ENCODE measurements at regions not wholly inside any gene's neighbourhood (a gene's known extent, or its start where the extent isn't known, plus 50 kb on each side); places are given as distances from the start of the nearest gene placed in this dataset.
"Not testable (repeated sequence)": the region's sequence is repeated elsewhere in the genome, so short reads cannot be mapped to it uniquely, and the experiment has no call there.

DNA sequence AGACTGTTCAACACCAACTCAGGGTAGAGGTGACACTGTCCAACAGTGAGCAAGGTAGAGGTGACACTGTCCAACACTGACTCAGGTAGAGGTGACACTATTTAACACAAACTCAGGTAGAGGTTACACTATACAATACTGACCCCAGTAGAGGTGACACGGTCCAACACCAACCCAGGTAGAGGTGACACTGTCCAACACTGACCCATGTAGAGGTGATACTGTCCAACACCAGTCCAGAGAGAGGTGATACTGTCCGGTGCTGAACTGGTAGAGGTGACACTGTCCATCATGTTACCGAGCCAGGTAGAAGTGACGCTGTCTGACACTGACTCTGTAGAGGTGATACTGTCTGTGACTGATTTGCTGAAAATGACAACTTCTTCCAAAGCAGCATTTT is 102.4 kb downstream of the GATA3 start:
- in situ Hi-C loops (cut with MboI; ENCODE audit: low sequenced_read_pairs, unreplicated experiment) = no loop called here
- TF ChIP-seq, protein P1, sequence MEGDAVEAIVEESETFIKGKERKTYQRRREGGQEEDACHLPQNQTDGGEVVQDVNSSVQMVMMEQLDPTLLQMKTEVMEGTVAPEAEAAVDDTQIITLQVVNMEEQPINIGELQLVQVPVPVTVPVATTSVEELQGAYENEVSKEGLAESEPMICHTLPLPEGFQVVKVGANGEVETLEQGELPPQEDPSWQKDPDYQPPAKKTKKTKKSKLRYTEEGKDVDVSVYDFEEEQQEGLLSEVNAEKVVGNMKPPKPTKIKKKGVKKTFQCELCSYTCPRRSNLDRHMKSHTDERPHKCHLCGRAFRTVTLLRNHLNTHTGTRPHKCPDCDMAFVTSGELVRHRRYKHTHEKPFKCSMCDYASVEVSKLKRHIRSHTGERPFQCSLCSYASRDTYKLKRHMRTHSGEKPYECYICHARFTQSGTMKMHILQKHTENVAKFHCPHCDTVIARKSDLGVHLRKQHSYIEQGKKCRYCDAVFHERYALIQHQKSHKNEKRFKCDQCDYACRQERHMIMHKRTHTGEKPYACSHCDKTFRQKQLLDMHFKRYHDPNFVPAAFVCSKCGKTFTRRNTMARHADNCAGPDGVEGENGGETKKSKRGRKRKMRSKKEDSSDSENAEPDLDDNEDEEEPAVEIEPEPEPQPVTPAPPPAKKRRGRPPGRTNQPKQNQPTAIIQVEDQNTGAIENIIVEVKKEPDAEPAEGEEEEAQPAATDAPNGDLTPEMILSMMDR (IDR thresholded peaks at IDR 0.05; ENCODE audit: borderline replicate concordance, control extremely low read depth, extremely low read depth, insufficient read depth, missing control alignments) = no peak
- DNase-seq (ENCODE audit: low spot score) = no peak

GRCh38 chr10:8158193-8159071 is 103.9 kb downstream of the GATA3 start:
- no peak for DNase-seq (ENCODE audit: low spot score)
- TF ChIP-seq, protein P1 (IDR thresholded peaks at IDR 0.05; ENCODE audit: borderline replicate concordance, control extremely low read depth, extremely low read depth, insufficient read depth, missing control alignments) = no peak
- in situ Hi-C loops (cut with MboI; ENCODE audit: low sequenced_read_pairs, unreplicated experiment) = no loop called here

DNA sequence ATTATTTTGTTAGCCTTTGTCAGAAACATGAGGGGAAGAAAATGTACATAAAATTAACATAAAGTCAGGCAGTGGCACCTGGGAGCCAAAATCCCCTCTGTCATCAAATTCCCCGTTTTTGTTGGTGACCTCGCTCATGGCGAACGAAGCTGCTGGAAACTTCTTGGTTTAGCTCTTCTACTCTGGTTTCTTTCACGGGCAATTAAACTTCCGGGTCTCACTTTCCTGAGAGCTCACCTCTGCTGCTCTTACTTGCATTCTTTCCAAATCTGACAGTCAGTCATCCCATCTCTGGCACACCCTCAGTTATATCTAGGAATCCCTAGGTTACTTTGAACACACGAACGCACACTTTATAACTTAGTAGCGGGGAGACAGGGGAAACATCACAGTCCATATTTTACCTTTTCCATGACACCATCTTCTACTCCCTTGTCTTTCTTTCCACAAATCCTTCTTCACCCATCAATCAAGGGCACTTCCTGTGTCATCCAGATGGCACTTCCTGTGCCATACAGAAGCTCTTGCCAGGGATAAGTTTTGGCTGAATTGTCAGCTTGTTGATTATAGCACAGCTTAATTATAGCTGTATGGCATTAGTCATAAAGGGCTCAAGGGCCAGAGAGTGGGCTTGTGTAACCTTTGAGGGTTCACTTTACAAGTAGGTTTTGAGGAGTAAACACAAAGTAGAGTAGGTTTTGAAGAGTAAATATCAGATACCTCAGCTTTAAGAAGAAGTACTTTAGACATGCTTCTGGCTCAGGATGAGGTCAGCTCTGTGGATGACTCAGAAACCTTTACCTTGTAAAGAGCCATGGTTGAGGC is 105.1 kb downstream of the GATA3 start:
- in situ Hi-C loops (cut with MboI; ENCODE audit: low sequenced_read_pairs, unreplicated experiment) = no loop called here

GRCh38 chr10:8163824-8164223 is 109.3 kb downstream of the GATA3 start:
- in situ Hi-C loops (cut with MboI; ENCODE audit: low sequenced_read_pairs, unreplicated experiment) = no loop called here
- TF ChIP-seq, protein P1 (IDR thresholded peaks at IDR 0.05; ENCODE audit: borderline replicate concordance, control extremely low read depth, extremely low read depth, insufficient read depth, missing control alignments) = no peak
- no peak for DNase-seq (ENCODE audit: low spot score)

More for the DNA sequence above, 105.1 kb downstream of the GATA3 start:
- TF ChIP-seq, protein P1 (IDR thresholded peaks at IDR 0.05; ENCODE audit: borderline replicate concordance, control extremely low read depth, extremely low read depth, insufficient read depth, missing control alignments) = no peak
- DNase-seq (ENCODE audit: low spot score) = no peak

DNA sequence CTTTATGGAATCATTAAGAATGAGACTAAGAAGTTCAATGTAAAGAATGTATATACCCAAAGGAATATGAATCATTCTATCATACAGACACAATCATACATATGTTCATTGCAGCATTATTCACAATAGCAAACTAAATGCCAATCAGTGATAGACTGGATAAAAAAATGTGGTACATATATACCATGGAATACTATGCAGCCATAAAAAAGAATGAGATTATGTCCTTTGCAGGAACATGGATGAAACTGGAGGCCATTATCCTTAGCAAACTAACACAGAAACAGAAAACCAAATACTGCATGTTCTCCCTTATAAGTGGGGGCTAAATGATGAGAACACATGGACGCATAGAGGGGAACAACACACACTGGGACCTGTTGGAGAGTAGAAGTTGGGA is 110.2 kb downstream of the GATA3 start:
- in situ Hi-C loops (cut with MboI; ENCODE audit: low sequenced_read_pairs, unreplicated experiment); DNase-seq (ENCODE audit: low spot score): not testable (repeated sequence)

GRCh38 chr10:8168836-8169235 is 114.3 kb downstream of the GATA3 start:
- in situ Hi-C loops (cut with MboI; ENCODE audit: low sequenced_read_pairs, unreplicated experiment) = no loop called here
- no peak for DNase-seq (ENCODE audit: low spot score)
- TF ChIP-seq, protein P1 (IDR thresholded peaks at IDR 0.05; ENCODE audit: borderline replicate concordance, control extremely low read depth, extremely low read depth, insufficient read depth, missing control alignments) = no peak

- in situ Hi-C loops (cut with MboI; ENCODE audit: low sequenced_read_pairs, unreplicated experiment) = no loop called here
- TF ChIP-seq, protein P1 (IDR thresholded peaks at IDR 0.05; ENCODE audit: borderline replicate concordance, control extremely low read depth, extremely low read depth, insufficient read depth, missing control alignments) = no peak
- DNase-seq (ENCODE audit: low spot score) = no peak
Measured at GRCh38 chr10:8171008-8171407, 116.5 kb downstream of the GATA3 start.
